Heart right ventricle (tissue), 16 donors: ENCODE measurements at regions not wholly inside any gene's neighbourhood (a gene's known extent, or its start where the extent isn't known, plus 50 kb on each side); places are given as distances from the start of the nearest gene placed in this dataset.

Experiments
- ATAC-seq, 8 donors: fragments of 200-7000 bp; cut with Tn5 transposase; one replicate each; pipeline ENCODE4 v1.9.1; 2020; ENCODE audit warnings: mild to moderate bottlenecking in 8 of 8, moderate library complexity in 8 of 8, moderate number of reproducible peaks in 1 of 8
- DNase-seq, 2 donors: peaks; one replicate each; pipeline ENCODE4 v3.0.0-alpha.2; 2020
- H3K27ac ChIP-seq, 10 donors: fragments of 200-600 bp; sonication (generic) in 2 of 10; one replicate each; pipeline versions ENCODE4 v1.5.0 to v1.8.0; 2020 to 2022; ENCODE audit warnings: mild to moderate bottlenecking in 3 of 10
- H3K27me3 ChIP-seq, 7 donors: fragments of 200-600 bp; one replicate each; pipeline ENCODE4 v1.8.0; 2021 to 2022; ENCODE audit warnings: mild to moderate bottlenecking in 2 of 7
- H3K36me3 ChIP-seq, 9 donors: fragments of 200-600 bp; sonication (generic) in 1 of 9; one replicate each; pipeline versions ENCODE4 v1.5.0 to v1.8.0; 2020 to 2022; ENCODE audit warnings: mild to moderate bottlenecking in 2 of 9
- H3K4me1 ChIP-seq, 9 donors: fragments of 200-600 bp; sonication (generic) in 1 of 9; one replicate each; pipeline versions ENCODE4 v1.5.0 to v1.8.0; 2020 to 2022; ENCODE audit warnings: mild to moderate bottlenecking in 4 of 9
- H3K4me3 ChIP-seq, 10 donors: fragments of 200-600 bp; sonication (generic) in 2 of 10; one replicate each; pipeline versions ENCODE4 v1.5.0 to v1.8.0; 2020 to 2022; ENCODE audit warnings: mild to moderate bottlenecking in 7 of 10, moderate library complexity in 2 of 10
- H3K9me3 ChIP-seq, 11 donors: fragments of 200-600 bp in 10 of 11; sonication (generic) in 2 of 11; one replicate each; pipeline versions ENCODE4 v1.5.0 to v1.8.0; 2013 to 2022; ENCODE audit warnings: mild to moderate bottlenecking in 2 of 11, control low read depth in 1 of 11, moderate library complexity in 1 of 11
- WGBS, 2 donors: extraction: QIAGEN DNeasy Blood & Tissue Kit; methylation state at CpG; one replicate each; pipeline ENCODE4 v1.1.7; 2013; ENCODE audit warnings: inconsistent platforms in 1 of 2; 5-methylcytosine and 5-hydroxymethylcytosine counted together
- intact Hi-C, 10 donors: fragments of 100-400 bp; cut with DNase I; formaldehyde crosslinking; loops; one replicate each; pipeline versions ENCODE4 v1.11.1 to v1.14.2; 2022
- TF ChIP-seq, protein P1 (sequence below), 9 donors: fragments of 200-600 bp; sonication (generic) in 2 of 9; IDR thresholded peaks; one replicate each; pipeline versions ENCODE4 v1.5.0 to v1.8.0; 2021 to 2022; ENCODE audit warnings: antibody characterized with exemption in 9 of 9, mild to moderate bottlenecking in 5 of 9, moderate library complexity in 1 of 9
- donor health status: Arrhythmogenic right ventricular cardiomyopathy.
- donor health status: ischemic (EF 13 %, LVEDD 7.1; RV severe dilation, severe dysfunction).
- donor health status: healthy with polysubstance abuse.
- donor health status: DM: no; HTN: yes; CAD: no.
- donor health status: DM: no; HTN: no; CAD: no.
- donor health status: ischemic (EF 25% LVEDD 6.9; RV normal size, moderate dysfunction).
- donor health status: ischemic (EF 25% LVEDD 5.7; RV mildly dilated, moderate dysfunction).
- donor health status: healthy.
- donor health status: DM: yes; HTN: yes; CAD: no.
- donor health status: Ischemic cardiomyopathy.
- donor health status: ischemic (EF 35%, LVEDD 5.7; RV mildly dilated, moderate dysfunction).
- donor health status: nonischemic (EF 11% LVEDD 7.7; RV severe dilation, severe dysfunction).
- donor health status: DM: yes; HTN: yes; CAD: no.
- donor health status: PGD.
- donor health status: ischemic (EF 29% LVEDD 5.4; RV normal size, mild dysfunction).
- donor health status: nonischemic (EF 23%, LVEDD 6.1; RV moderate dilation, normal function).

DNA sequence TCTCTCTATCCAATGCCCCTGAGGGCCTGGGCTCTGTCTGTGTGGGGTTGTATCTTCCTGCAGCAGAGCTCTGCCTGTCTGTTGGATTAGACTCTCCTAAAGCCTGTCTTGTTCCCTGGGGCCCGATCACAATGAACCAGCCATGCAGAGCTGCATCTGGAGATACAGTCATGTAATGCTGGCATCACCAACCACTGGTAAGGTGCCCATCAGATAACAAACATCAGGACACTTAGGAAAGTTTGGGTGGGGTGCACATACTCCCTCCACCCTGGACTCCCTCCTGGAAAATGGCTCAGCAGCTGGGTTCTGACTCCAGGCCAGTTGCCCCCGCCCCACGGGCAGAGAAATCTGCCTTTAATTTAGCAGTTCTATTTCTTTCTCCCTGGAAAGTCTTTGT lies 61.3 kb upstream of the BRD7 start:
- Histone ChIP-seq H3K27ac (no peak overlapping the region), H3K4me1 (no peaks in the 10 kb centered on the region), H3K4me3 (no peak overlapping the region), H3K27me3 (peaks cover 0 to 51% (median 27%) of the 10 kb centered on the region in 7 donors), H3K36me3 (no peaks in the 10 kb centered on the region), H3K9me3 (no peaks in the 10 kb centered on the region)
- no peak for ATAC-seq
- TF ChIP-seq, protein P1, sequence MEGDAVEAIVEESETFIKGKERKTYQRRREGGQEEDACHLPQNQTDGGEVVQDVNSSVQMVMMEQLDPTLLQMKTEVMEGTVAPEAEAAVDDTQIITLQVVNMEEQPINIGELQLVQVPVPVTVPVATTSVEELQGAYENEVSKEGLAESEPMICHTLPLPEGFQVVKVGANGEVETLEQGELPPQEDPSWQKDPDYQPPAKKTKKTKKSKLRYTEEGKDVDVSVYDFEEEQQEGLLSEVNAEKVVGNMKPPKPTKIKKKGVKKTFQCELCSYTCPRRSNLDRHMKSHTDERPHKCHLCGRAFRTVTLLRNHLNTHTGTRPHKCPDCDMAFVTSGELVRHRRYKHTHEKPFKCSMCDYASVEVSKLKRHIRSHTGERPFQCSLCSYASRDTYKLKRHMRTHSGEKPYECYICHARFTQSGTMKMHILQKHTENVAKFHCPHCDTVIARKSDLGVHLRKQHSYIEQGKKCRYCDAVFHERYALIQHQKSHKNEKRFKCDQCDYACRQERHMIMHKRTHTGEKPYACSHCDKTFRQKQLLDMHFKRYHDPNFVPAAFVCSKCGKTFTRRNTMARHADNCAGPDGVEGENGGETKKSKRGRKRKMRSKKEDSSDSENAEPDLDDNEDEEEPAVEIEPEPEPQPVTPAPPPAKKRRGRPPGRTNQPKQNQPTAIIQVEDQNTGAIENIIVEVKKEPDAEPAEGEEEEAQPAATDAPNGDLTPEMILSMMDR (IDR thresholded peaks at IDR 0.05): no peak
- intact Hi-C loops: no loop called here
- no peak for DNase-seq
- 78 to 80% methylated on average over 3 of the region's 3 CpGs for WGBS, 2 donors

DNA sequence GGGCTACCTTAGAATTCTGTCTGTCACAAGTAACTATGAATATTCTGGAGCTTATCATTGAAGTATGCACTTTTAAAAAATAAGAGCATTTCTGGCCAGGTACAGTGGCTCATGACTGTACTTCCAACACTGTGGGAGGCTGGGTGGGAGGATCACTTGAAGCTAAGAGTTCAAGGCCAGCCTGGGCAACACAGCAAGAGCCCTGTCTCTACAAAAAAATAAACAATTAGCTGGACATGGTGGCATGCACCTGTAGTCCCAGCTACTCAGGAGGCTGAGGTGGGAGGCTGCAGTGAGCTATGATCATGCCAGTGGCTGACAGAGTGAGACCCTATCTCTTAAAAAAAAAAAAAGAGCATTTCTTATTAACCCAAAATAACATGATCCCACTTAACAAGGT lies 60.0 kb upstream of the BRD7 start:
- no peak for ATAC-seq

DNA sequence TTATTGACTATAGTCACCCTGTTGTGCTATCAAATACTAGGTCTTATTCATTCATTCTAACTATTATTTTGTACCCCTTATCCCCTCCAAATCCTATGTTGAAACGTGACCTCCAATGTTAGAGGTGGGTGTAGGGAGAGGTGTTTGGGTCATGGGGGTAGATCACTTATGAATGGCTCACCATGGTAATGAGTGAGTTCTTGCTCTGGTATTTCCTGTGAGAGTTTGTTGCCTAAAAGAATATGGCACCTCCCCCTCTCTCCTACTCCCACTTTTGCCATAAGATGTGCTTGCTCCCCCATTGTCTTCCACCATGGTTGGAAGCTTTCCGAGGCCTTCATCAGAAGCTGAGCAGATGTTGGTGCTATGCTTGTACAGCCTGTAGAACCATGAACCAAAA lies 59.3 kb upstream of the BRD7 start:
- intact Hi-C loops: no loop called here
- Histone ChIP-seq H3K27me3 (peaks cover 0 to 52% (median 22%) of the 10 kb centered on the region in 7 donors), H3K36me3 (no peaks in the 10 kb centered on the region), H3K4me1 (no peaks in the 10 kb centered on the region), H3K4me3 (no peak overlapping the region), H3K27ac (no peak overlapping the region), H3K9me3 (no peaks in the 10 kb centered on the region)
- TF ChIP-seq, protein P1 (IDR thresholded peaks at IDR 0.05): no peak
- DNase-seq: no peak
- 82 to 94% methylated on average over 2 of the region's 2 CpGs for WGBS, 2 donors
- ATAC-seq: no peak

More for the DNA sequence above, 60.0 kb upstream of the BRD7 start:
- Histone ChIP-seq H3K27me3 (peaks cover 0 to 50% (median 28%) of the 10 kb centered on the region in 7 donors), H3K27ac (no peak overlapping the region), H3K4me3 (no peak overlapping the region), H3K36me3 (no peaks in the 10 kb centered on the region), H3K9me3 (no peaks in the 10 kb centered on the region), H3K4me1 (no peaks in the 10 kb centered on the region)
- DNase-seq: no peak
- intact Hi-C loops: no loop called here
- TF ChIP-seq, protein P1 (IDR thresholded peaks at IDR 0.05): no peak

DNA sequence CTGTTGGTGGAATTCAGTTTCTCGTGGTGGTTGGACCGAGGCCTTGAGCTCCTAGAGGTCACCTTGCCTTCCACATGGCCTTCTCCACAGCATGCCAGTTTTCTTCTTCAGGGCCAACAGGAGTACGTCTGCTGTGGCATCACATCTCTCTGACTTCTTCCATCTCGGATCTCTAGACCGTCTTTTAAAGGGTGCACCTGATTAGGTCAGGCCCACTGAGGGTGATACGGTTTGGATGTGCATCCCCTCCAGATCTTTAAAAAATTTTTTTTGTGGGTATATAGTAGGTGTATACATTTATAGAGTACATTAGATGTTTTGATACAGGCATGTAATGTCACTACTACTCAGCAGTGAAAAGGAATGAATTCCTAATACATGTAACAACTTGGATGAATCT lies 58.3 kb upstream of the BRD7 start:
- 83 to 89% methylated on average over 6 of the region's 6 CpGs for WGBS, 2 donors
- intact Hi-C loops: no loop called here
- DNase-seq: no peak
- no peaks in the 10 kb centered on the region for H3K9me3 ChIP-seq
- TF ChIP-seq, protein P1 (IDR thresholded peaks at IDR 0.05): no peak
- no peak overlapping the region for H3K4me3 ChIP-seq
- no peak overlapping the region for H3K27ac ChIP-seq
- H3K36me3 ChIP-seq: no peaks in the 10 kb centered on the region
- no peaks in the 10 kb centered on the region for H3K4me1 ChIP-seq
- peaks cover 0 to 54% (median 22%) of the 10 kb centered on the region in 7 donors for H3K27me3 ChIP-seq
- no peak for ATAC-seq
